Prostate gland (tissue), 2 donors: ENCODE measurements at regions not wholly inside any gene's neighbourhood (a gene's known extent, or its start where the extent isn't known, plus 50 kb on each side); places are given as distances from the start of the nearest gene placed in this dataset.

Source experiments
- POLR2A ChIP-seq: fragments of 450-650 bp; IDR thresholded peaks from one replicate; pipeline ENCODE4 v1.6.1; 2016; ENCODE audit warnings: antibody characterized with exemption, mild to moderate bottlenecking
- POLR2AphosphoS5 ChIP-seq: sonication (generic); formaldehyde crosslinking; IDR thresholded peaks from one replicate; pipeline ENCODE4 v1.6.1; 2017; ENCODE audit warnings: antibody characterized with exemption
- TF ChIP-seq, protein P1 (sequence below), 4 experiments: fragments of 200-600 bp in 2 of 4; fragments of 450-650 bp in 2 of 4; sonication (generic) in 2 of 4; IDR thresholded peaks; 1 replicate in 3 of 4; 2 replicates in 1 of 4; pipeline ENCODE4 v1.5.1; 2016 to 2019; ENCODE audit warnings: antibody characterized with exemption in 4 of 4, mild to moderate bottlenecking in 2 of 4, moderate library complexity in 2 of 4

DNA sequence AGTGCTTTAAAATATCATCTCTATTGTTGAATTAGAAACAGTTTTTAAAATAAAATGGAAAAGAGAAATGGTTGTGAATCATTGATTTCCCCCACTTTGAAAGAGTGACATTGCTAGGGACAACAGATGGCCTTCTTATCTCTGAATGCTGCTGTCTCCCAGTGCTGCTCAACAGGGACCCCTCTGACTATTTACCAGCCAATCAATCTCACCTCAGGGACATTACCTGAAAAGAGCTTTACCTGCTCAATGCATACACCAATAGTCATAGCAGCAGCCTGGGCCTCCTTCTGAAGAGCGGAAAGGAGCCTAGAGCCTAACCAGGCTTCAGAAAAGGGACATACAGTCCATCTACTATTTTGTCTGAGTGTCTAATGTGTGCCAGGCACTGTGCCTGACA is 162.8 kb downstream of the CGGBP1 start:
- TF ChIP-seq, protein P1, sequence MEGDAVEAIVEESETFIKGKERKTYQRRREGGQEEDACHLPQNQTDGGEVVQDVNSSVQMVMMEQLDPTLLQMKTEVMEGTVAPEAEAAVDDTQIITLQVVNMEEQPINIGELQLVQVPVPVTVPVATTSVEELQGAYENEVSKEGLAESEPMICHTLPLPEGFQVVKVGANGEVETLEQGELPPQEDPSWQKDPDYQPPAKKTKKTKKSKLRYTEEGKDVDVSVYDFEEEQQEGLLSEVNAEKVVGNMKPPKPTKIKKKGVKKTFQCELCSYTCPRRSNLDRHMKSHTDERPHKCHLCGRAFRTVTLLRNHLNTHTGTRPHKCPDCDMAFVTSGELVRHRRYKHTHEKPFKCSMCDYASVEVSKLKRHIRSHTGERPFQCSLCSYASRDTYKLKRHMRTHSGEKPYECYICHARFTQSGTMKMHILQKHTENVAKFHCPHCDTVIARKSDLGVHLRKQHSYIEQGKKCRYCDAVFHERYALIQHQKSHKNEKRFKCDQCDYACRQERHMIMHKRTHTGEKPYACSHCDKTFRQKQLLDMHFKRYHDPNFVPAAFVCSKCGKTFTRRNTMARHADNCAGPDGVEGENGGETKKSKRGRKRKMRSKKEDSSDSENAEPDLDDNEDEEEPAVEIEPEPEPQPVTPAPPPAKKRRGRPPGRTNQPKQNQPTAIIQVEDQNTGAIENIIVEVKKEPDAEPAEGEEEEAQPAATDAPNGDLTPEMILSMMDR (IDR thresholded peaks at IDR 0.05), result no peak
- TF ChIP-seq POLR2A, result no peak
- TF ChIP-seq POLR2AphosphoS5, result no peak
